Limb (tissue), 2 donors: ENCODE measurements at regions not wholly inside any gene's neighbourhood (a gene's known extent, or its start where the extent isn't known, plus 50 kb on each side); places are given as distances from the start of the nearest gene placed in this dataset.

Source experiments
- DNase-seq, 2 donors: peaks; one replicate each; pipeline ENCODE4 v3.0.0-alpha.2; 2016; ENCODE audit errors: extremely low spot score in 2 of 2

GRCh38 chr1:37085393-37085792 lies 51.1 kb upstream of the GRIK3 start:
- DNase-seq: no peak

DNA sequence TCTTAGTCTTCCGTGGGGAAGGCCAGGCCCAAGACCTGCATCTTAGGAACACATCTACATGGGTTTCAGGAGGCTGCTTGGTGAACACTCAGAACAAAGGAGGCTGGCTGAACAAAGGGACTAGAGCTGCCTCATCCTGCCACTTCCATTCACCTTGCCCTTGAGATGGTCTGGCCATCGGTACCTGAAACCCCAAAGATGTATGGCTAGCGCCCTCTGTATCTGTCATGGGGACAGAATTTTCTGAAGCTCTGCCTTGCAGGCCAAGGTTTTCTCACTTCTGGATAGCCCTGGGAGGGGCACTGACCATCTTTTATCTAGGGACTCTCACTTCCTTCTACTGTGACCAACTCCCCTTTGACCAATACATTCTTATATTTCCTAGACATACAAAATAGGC lies 55.4 kb upstream of the GRIK3 start:
- DNase-seq: no peak

- DNase-seq: no peak
Measured at GRCh38 chr1:37090671-37091070, 56.4 kb upstream of the GRIK3 start.

- no peak for DNase-seq
Measured at GRCh38 chr1:37092937-37093336, 58.6 kb upstream of the GRIK3 start.

GRCh38 chr1:37094302-37094701 lies 60.0 kb upstream of the GRIK3 start:
- no peak for DNase-seq

GRCh38 chr1:37096523-37096922 lies 62.2 kb upstream of the GRIK3 start:
- no peak for DNase-seq

- no peak for DNase-seq
Measured at GRCh38 chr1:37097731-37098130, 63.4 kb upstream of the GRIK3 start.

- DNase-seq: no peak
Measured at GRCh38 chr1:37098237-37098636, 63.9 kb upstream of the GRIK3 start.

DNA sequence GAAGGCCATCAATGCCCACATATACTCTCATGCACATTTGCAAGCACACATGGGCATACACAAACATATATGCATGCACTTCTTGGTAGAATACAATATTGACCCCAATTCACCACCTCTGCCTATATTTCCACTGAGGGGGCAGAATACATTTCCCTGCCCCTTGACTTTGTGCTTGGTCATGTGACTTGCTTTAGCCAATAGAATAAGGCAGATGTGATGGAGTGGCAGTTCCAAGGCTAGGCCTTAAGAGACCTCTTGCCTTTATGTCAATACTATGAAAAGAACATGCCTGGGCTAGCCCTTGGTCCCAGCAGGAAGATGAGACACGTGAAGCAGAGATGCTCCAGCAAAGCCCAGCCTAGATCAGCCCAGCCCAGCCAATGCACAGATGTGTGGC lies 66.0 kb upstream of the GRIK3 start:
- DNase-seq: no peak

DNA sequence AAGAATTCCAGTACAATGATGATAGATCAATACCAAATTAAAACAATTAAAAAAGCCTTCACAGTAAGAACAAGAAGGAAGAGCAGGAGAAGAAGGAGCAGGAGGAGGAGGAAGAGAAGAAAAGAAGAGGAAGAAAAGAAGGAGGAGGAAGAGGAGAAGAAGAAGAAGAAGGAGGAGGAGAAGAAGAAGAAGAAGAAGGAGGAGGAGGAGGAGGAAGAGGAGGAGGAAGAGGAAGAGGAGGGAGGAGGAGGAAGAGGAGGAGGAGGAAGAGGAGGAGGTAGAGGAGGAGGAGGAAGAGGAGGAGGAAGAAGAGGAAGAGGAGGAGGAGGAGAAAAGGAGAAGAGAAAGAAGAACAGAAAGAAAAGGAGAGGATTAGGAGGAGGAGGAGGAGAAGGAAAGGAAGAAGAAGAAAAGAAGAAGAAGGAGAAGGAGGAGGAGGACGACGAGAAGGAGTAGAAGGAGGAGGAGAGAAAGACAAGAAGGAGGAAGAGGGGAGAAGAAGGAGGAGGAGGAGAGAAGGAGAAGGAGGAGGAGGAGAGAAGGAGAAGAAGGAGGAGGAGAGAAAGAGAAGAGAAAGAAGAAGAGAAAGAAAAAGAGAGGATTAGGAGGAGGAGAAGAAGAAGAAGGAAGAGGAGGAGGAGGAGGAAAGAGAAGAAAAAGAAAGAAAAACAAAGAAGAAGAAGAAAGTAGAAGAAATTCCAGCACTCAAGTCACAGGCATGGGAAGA lies 68.5 kb upstream of the GRIK3 start:
- no peak for DNase-seq

DNA sequence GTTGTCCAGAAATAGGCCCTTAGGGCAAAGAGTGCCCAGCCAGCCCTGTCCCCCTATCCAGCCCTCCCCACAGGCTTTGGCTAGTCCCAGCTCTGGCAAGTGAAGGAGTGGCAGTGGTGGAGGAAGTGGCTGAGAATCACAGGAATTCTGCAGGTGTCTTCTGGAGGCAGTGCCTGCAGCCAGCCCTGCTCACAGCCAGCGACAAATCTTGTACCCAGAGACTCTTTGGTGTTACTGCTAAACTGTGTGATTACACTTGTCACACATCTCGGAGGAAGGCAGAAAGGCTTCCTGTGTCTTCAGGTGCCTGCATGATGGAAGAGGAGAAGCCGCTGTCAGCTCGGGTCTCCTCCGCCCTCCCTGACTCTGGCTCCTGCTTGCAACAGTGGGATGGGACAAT lies 71.6 kb upstream of the GRIK3 start:
- DNase-seq: no peak

DNA sequence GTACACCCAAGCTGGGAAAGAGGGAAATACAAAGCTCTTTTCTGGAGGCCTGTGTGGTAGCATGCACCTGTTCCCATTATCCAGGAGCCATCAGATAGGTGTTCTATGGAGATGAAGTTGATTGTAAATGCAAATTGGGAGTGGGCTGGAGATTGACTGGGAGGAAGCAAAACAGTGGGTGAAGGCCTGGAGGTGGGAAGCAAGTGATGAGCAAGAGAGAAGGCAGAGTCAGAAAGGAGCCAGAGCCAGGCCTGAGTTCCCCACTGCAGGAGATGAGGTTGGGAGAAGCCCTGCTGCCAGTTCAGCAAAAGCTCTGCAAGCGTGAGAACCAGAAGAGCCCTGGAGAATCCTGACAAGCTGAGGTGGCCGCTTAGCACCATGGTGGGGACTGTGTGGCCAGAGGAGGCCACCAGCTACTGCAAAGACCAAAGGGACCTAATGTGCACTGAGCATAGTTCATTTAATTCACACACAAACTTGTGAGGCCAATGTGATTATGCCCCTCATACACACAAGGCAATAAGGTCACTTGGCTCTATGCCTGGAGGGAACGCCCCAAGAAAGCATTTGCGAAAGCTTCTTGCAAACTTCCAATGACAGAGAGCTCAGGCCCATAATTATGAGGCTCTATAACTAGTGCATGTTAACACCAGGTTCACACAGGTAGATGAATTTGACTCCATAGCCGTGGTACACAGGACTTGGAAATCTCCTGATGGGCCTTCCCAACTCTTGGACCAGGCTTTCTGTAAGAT lies 73.0 kb upstream of the GRIK3 start:
- no peak for DNase-seq

GRCh38 chr1:37108596-37109188 lies 74.4 kb upstream of the GRIK3 start:
- no peak for DNase-seq

- DNase-seq: no peak
Measured at GRCh38 chr1:37112430-37112829, 78.1 kb upstream of the GRIK3 start.

DNA sequence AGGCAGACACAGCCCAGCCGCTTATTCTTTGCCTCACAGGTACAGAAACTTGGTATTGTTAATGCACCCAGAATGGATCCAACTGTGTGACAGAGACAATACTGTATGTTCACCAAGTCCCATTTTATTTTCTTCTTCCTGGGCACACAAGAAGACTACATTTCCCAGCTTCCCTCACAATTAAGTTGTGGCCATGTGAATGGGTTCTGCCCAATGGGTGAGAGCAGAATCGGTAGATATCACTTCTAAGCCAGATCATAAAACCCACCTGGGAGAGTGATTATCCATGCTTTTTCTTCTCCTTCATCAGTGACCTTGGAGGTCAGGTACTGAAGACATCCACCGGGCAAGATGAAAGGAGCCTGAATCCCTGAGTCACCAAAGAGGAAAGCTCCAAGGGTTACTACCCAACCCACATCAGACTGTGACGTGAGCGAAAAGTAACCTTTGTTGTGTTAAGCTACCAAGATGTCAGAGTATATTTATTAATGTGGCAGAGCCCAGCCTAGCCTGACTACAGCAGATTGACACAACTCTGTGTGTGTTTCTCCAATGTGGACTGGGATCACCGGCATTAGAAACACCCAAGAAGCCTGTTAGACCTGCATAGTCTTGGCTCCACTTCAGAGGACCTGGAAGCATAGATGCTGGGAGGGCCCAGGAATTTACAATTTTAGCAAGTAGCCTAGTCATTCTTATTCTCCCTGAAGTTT lies 79.1 kb upstream of the GRIK3 start:
- DNase-seq: no peak

- no peak for DNase-seq
Measured at GRCh38 chr1:37118790-37119189, 84.5 kb upstream of the GRIK3 start.

DNA sequence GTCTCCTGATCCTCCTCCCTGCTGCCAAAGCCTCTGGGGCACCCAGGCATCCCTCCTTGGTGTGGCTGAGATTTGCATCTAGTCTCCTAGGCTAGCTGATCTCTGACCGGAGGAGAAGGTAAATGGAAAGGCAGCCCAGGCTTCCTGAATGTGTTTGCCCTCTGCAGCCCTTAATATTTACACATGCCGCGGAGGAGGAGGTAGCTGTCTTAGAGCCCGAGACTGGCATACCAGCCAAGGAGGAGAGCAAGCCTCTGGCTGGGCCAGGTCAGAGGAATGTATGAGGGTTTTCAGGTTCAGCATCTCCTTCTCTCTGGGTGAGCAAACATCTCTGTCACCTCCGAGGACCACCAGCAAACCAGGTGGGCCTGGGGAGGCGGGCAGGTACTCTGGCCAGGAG lies 86.0 kb upstream of the GRIK3 start:
- no peak for DNase-seq

GRCh38 chr1:37123276-37124115 lies 89.2 kb upstream of the GRIK3 start:
- DNase-seq: peak in 1 of 2 donors; percentile 27

- no peak for DNase-seq
Measured at GRCh38 chr1:37124501-37124900, 90.2 kb upstream of the GRIK3 start.

GRCh38 chr1:37125295-37125694 lies 91.0 kb upstream of the GRIK3 start:
- DNase-seq: no peak

- no peak for DNase-seq
Measured at GRCh38 chr1:37127254-37127748, 93.0 kb upstream of the GRIK3 start.
